A204.1 (cell line): ENCODE measurements at regions not wholly inside any gene's neighbourhood (a gene's known extent, or its start where the extent isn't known, plus 50 kb on each side); places are given as distances from the start of the nearest gene placed in this dataset.

Experiments used
- FAIRE-seq: peaks from 2 replicates; lab custom pipeline; 2012; peaks lifted over from hg19 to GRCh38; lab: Jason Lieb, UNC

DNA sequence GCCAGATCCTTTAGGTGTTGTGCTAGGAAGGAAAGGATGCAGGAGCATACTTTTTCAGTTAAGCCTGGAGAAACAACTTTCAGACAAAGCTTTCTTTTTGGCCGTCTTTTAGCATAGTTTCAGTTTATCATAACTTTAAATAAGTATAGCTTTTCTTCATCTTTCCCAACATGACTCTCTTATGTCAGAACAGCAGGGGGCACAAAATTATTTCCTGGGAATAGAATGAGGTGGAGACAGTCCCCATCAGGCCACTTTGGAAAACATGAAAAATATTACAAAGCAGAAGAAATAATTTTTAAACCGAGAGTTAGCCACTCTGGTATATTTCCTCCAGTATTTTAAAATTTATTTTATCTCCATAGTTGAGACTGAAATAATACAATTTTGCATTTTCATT lies 387.6 kb downstream of the HAPSTR1 start:
- no peak for FAIRE-seq

DNA sequence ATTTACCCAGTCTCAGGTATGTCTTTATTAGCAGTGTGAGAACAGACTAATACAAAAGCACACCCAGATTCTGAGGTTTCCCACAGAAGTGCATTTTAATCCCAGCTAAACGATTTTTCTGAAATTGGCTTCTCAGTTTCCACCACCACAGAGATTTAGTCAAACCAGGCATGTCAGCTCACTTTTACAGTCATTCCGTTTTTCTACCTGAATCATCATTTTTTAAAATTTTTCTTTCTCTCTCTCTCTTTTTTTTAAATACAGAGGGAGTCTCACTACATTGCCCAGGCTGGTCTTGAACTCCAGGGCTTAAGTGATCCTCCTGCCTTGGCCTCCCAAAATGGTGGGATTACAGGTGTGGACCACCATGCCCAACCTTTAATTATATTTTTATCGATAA lies 389.1 kb downstream of the HAPSTR1 start:
- no peak for FAIRE-seq

DNA sequence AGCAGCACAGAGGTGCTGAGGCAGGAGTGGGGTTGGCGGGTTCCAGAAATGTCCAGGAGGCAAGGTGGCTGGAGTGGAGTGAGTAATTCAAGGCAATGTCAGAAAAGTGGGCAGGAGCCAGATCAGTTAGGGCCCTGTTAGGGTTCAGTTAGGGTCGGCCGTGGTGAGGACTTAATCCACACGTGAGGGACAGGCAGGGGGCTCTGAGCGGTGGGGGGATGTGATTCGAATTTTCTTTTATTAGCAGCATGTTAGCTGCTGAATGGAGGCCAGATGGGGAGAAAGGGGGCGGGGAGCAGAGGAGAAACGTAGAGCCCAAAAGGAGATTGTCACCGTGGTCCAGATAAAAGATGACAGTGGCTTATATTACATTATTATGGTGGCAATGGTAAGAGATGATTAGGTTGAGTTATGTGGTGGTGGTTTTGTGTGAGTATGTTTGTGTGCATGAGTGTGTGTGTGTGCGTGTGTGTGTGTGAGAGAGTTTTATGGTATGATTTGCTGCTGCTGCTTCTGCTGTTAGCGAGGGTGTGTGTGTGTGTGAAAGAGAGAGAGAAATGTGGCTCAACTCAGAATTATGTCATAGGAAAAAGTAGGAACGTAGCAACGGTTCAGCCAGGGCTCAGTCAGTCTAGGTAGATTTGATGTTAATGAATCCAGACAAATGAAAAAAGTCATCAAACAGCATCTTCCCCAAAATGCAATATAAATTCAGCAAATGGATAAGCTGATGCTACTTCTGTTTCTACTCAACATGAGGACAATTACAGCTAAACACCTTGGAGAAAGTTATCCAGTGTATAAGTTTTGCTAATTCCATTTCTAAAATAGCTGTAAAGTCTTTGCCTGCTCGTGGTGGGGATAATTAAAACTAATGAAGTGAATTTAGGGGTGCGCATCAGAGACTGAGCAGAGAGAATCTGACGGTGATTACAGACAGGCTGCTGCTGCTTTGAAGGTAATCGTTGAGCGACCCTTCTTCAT lies 390.6 kb downstream of the HAPSTR1 start:
- FAIRE-seq: no peak

DNA sequence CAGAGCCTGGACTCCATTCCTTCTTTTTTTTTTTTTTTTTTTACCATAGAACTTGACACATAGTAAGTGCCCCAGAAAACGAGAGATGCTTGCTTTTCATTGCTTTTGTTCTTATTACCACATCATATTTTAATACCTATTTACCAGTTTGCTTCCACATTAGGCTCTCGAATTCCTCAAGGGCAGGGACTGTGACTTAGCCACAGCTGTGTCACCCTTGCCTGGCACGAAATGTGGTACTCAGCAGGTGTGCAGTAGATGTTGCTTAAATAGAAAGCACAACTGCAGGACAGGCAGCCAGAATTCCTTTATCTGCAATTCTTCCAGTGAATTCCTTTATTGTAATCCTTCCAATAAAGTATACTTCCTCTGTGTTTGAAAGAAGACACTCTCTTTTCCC lies 393.0 kb downstream of the HAPSTR1 start:
- no peak for FAIRE-seq

GRCh38 chr16:9484881-9485280 lies 393.4 kb downstream of the HAPSTR1 start:
- FAIRE-seq: no peak

- FAIRE-seq: no peak
Measured at GRCh38 chr16:9489835-9490467, 398.5 kb downstream of the HAPSTR1 start.

DNA sequence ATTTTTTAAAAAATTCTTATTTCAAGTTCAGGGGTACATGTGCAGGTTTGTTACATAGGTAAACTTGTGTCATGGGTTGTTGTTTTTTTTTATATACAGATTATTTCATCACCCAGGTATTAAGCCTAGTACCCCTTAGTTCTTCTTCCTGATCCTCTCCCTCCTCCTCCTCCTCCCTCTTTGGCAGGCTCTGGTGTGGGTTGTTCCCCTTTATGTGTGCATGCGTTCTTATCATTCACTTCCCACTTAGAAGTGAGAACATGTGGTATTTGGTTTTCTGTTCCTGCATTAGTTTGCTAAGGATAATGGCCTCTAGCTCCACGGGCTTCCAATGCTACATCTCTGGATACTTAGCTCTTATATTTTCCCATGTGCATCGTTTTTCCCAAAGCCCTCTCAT lies 404.4 kb downstream of the HAPSTR1 start:
- FAIRE-seq: no peak

- no peak for FAIRE-seq
Measured at GRCh38 chr16:9497750-9498149, 406.3 kb downstream of the HAPSTR1 start.

DNA sequence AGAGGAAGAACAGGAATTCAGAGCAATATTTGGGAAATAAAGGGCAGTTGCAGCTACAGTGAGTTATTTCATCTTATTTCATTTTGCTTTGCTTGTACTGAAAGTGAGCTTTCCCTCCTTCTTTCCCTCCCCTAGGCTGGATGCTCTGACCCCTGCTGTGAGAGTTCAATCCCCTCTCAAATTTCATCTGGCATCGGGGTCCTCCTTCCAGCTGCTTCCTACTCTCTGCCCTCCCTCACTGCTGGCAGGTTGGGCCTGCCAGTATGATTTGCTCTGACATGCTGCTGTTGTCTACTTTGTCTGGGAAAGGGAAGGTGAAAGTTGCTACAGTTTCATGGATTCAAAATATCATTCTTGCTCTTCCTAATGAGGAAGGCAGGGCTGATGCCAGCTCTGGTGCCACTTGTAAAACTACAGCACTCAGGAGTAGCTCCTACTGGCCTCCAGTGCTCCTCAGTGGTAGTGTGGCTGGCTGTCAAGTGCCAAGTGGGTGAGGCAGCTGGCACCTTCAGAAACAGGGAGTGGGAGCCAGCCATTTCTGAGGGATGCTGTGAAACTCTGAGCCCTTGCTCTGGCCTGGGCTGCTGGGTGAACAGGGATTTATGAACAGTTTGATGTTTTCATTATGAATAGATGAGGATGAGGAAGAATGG lies 408.6 kb downstream of the HAPSTR1 start:
- FAIRE-seq: no peak

- FAIRE-seq: no peak
Measured at GRCh38 chr16:9500872-9501271, 409.4 kb downstream of the HAPSTR1 start.

- FAIRE-seq: no peak
Measured at GRCh38 chr16:9503251-9503984, 412.0 kb downstream of the HAPSTR1 start.

- no peak for FAIRE-seq
Measured at GRCh38 chr16:9508328-9508936, 417.0 kb downstream of the HAPSTR1 start.

DNA sequence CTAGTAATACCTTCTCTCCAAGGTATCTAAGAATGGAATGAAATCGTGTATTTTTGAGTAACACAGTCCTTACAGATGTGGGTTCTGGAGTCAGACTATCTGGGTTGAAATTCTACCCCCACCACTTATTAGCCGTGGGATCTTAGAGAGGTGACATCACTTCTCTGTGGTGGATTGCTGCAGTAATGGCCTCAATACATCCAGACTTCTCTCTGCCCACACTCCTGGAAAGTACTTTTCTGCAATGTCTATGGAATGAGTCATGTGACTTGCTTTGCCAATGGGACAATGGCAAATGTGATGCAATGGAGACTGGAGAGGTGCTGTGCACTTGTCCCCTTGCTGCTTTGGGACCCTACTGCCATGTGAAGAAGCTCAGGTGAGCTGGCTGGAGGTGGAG lies 418.2 kb downstream of the HAPSTR1 start:
- FAIRE-seq: no peak

DNA sequence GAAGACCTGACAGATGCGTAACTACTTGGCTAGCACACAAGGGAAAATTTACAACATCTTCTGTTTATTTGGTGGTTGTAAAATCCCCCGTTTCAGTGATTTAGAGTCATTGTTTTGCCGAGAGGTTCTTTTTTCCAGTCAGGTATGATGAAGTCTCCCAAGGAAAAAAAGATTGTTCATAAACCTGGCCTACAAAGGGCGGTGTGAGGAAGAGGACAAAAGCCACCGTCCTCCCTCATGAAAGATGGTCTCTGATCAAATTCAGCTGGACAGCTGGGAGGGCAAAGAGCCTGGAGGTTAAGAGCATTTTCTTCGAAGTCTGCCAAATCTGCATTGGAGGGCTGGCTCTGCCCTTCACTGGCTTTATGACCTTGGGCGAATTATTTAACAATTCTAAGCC lies 419.9 kb downstream of the HAPSTR1 start:
- FAIRE-seq: no peak

- no peak for FAIRE-seq
Measured at GRCh38 chr16:9516444-9516843, 425.0 kb downstream of the HAPSTR1 start.

- no peak for FAIRE-seq
Measured at GRCh38 chr16:9518051-9518450, 426.6 kb downstream of the HAPSTR1 start.

- FAIRE-seq: no peak
Measured at GRCh38 chr16:9518581-9518980, 427.1 kb downstream of the HAPSTR1 start.

- FAIRE-seq: no peak
Measured at GRCh38 chr16:9521749-9522370, 430.4 kb downstream of the HAPSTR1 start.

DNA sequence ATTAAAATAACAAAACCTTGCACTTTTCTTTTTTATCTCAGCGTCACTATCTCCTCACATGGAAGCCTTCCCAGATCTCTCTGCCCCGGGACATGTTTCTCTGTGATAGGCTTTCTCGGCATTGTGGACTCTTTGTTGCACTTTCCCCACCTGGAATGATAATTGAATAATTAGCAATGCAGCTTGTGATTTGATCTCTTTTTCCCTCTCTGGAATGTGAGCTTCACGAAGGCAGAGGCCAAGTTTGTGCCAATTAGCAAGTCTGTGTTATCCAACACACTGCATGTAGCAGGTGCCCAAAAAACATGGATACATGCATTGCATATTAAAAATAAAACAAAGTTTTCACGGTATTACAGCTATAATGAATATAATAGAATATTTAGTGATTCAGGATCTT lies 431.2 kb downstream of the HAPSTR1 start:
- FAIRE-seq: no peak

DNA sequence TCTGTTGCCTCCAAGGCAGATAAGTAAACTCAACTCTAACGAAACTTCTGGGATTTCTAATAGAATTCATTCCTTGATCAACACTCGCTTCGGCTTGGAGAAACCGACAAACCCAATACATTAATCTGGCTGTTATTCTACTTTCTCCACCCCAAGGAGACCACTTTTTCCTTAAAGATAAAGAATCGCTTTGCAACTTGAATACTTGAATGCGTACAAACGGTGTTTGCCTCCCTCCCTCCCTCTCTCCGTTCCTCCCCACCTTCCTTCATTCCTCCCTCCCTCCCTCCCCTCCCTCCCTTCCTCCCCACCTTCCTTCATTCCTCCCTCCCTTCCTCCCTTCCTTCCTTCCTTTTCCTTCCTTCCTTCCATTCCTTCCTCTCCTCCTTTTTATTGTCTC lies 432.6 kb downstream of the HAPSTR1 start:
- no peak for FAIRE-seq

GRCh38 chr16:9525037-9525436 lies 433.6 kb downstream of the HAPSTR1 start:
- FAIRE-seq: no peak

GRCh38 chr16:9526791-9527190 lies 435.3 kb downstream of the HAPSTR1 start:
- no peak for FAIRE-seq
